Neural progenitor cell (in vitro differentiated cells): ENCODE measurements at regions not wholly inside any gene's neighbourhood (a gene's known extent, or its start where the extent isn't known, plus 50 kb on each side); places are given as distances from the start of the nearest gene placed in this dataset.

Source experiments
- CTCF ChIP-seq: fragments of 200-600 bp; sonication (generic); IDR thresholded peaks from 2 replicates; pipeline ENCODE4 v1.5.1; 2017; ENCODE audit warnings: antibody characterized with exemption, mild to moderate bottlenecking
- EZH2phosphoT487 ChIP-seq: fragments of 200-600 bp; sonication (generic); IDR thresholded peaks from 2 replicates; pipeline ENCODE4 v1.6.1; 2017; ENCODE audit warnings: antibody characterized with exemption

GRCh38 chr4:20087522-20087911 is 164.2 kb upstream of the SLIT2 start:
- TF ChIP-seq CTCF (no peak), EZH2phosphoT487 (no peak)
